RPMI8226 (cell line): ENCODE measurements at regions not wholly inside any gene's neighbourhood (a gene's known extent, or its start where the extent isn't known, plus 50 kb on each side); places are given as distances from the start of the nearest gene placed in this dataset.

Experiments
- DNase-seq: peaks from one replicate; pipeline ENCODE4 v3.0.0-alpha.2; 2015

GRCh38 chr4:171629737-171630136, 183.5 kb upstream of the GALNTL6 start:
- no peak for DNase-seq

- DNase-seq: no peak
Measured at GRCh38 chr4:171629182-171629581, 184.0 kb upstream of the GALNTL6 start.

- DNase-seq: no peak
Measured at GRCh38 chr4:171626554-171626953, 186.7 kb upstream of the GALNTL6 start.

GRCh38 chr4:171622729-171623128, 190.5 kb upstream of the GALNTL6 start:
- DNase-seq: no peak

GRCh38 chr4:171621646-171622045, 191.6 kb upstream of the GALNTL6 start:
- no peak for DNase-seq

- no peak for DNase-seq
Measured at GRCh38 chr4:171612907-171613306, 200.3 kb upstream of the GALNTL6 start.

- DNase-seq: no peak
Measured at GRCh38 chr4:171602638-171603355, 210.4 kb upstream of the GALNTL6 start.

- DNase-seq: no peak
Measured at GRCh38 chr4:171601091-171601490, 212.1 kb upstream of the GALNTL6 start.

GRCh38 chr4:171599628-171600027, 213.6 kb upstream of the GALNTL6 start:
- DNase-seq: no peak

GRCh38 chr4:171594293-171594692, 218.9 kb upstream of the GALNTL6 start:
- DNase-seq: no peak

GRCh38 chr4:171590716-171591115, 222.5 kb upstream of the GALNTL6 start:
- no peak for DNase-seq

- no peak for DNase-seq
Measured at GRCh38 chr4:171588764-171589163, 224.4 kb upstream of the GALNTL6 start.

GRCh38 chr4:171588051-171588545, 225.1 kb upstream of the GALNTL6 start:
- DNase-seq: no peak

GRCh38 chr4:171583790-171584189, 229.4 kb upstream of the GALNTL6 start:
- DNase-seq: no peak

- no peak for DNase-seq
Measured at GRCh38 chr4:171582961-171583581, 230.1 kb upstream of the GALNTL6 start.

- no peak for DNase-seq
Measured at GRCh38 chr4:171573181-171573580, 240.0 kb upstream of the GALNTL6 start.

- DNase-seq: no peak
Measured at GRCh38 chr4:171565130-171565788, 247.9 kb upstream of the GALNTL6 start.

GRCh38 chr4:171561419-171561818, 251.8 kb upstream of the GALNTL6 start:
- DNase-seq: no peak

- DNase-seq: no peak
Measured at GRCh38 chr4:171553961-171554360, 259.2 kb upstream of the GALNTL6 start.

- DNase-seq: no peak
Measured at GRCh38 chr4:171542640-171543039, 270.6 kb upstream of the GALNTL6 start.

GRCh38 chr4:171538601-171539100, 274.6 kb upstream of the GALNTL6 start:
- no peak for DNase-seq

- no peak for DNase-seq
Measured at GRCh38 chr4:171534391-171534790, 278.8 kb upstream of the GALNTL6 start.

GRCh38 chr4:171532968-171533367, 280.2 kb upstream of the GALNTL6 start:
- peak; percentile 62 for DNase-seq

- no peak for DNase-seq
Measured at GRCh38 chr4:171524903-171525302, 288.3 kb upstream of the GALNTL6 start.
